Suppressor macrophage treated with lipopolysaccharide for 4 hours (primary cell): ENCODE measurements at regions not wholly inside any gene's neighbourhood (a gene's known extent, or its start where the extent isn't known, plus 50 kb on each side); places are given as distances from the start of the nearest gene placed in this dataset.
A peak's percentile ranks its signal among the peaks of the same experiment; 100 is the strongest.

Source experiments
- DNase-seq: peaks from one replicate; pipeline ENCODE4 v3.0.0-alpha.2; 2020

GRCh38 chr15:39230205-39230907 lies 350.5 kb upstream of the THBS1 start:
- no peak for DNase-seq

- no peak for DNase-seq
These were observed 350.0 kb upstream of the THBS1 start for GRCh38 chr15:39230908-39231285.

GRCh38 chr15:39232512-39232911 lies 348.4 kb upstream of the THBS1 start:
- no peak for DNase-seq

GRCh38 chr15:39235084-39235795 lies 345.6 kb upstream of the THBS1 start:
- DNase-seq = peak; percentile 9

GRCh38 chr15:39236375-39236774 lies 344.5 kb upstream of the THBS1 start:
- no peak for DNase-seq

- DNase-seq = no peak
These were observed 342.4 kb upstream of the THBS1 start for GRCh38 chr15:39238443-39238842.

- no peak for DNase-seq
These were observed 341.3 kb upstream of the THBS1 start for GRCh38 chr15:39239562-39239961.

- DNase-seq = no peak
These were observed 338.5 kb upstream of the THBS1 start for GRCh38 chr15:39242345-39242744.

- no peak for DNase-seq
These were observed 337.5 kb upstream of the THBS1 start for GRCh38 chr15:39243396-39243795.

GRCh38 chr15:39244776-39245175 lies 336.1 kb upstream of the THBS1 start:
- no peak for DNase-seq

GRCh38 chr15:39246523-39246922 lies 334.4 kb upstream of the THBS1 start:
- DNase-seq = no peak

GRCh38 chr15:39247574-39247973 lies 333.3 kb upstream of the THBS1 start:
- no peak for DNase-seq

GRCh38 chr15:39248204-39248603 lies 332.7 kb upstream of the THBS1 start:
- no peak for DNase-seq

GRCh38 chr15:39250001-39250400 lies 330.9 kb upstream of the THBS1 start:
- no peak for DNase-seq

- no peak for DNase-seq
These were observed 330.3 kb upstream of the THBS1 start for GRCh38 chr15:39250460-39251186.

GRCh38 chr15:39251413-39252133 lies 329.3 kb upstream of the THBS1 start:
- no peak for DNase-seq

GRCh38 chr15:39252134-39252470 lies 328.8 kb upstream of the THBS1 start:
- DNase-seq = no peak

GRCh38 chr15:39253552-39253951 lies 327.3 kb upstream of the THBS1 start:
- DNase-seq = no peak

GRCh38 chr15:39254181-39254580 lies 326.7 kb upstream of the THBS1 start:
- no peak for DNase-seq

GRCh38 chr15:39255760-39256159 lies 325.1 kb upstream of the THBS1 start:
- DNase-seq = no peak

GRCh38 chr15:39260391-39260790 lies 320.5 kb upstream of the THBS1 start:
- no peak for DNase-seq

- DNase-seq = no peak
These were observed 320.1 kb upstream of the THBS1 start for GRCh38 chr15:39260791-39261190.

- DNase-seq = peak; percentile 37
These were observed 319.3 kb upstream of the THBS1 start for GRCh38 chr15:39261397-39262183.
